CD4-positive, CD25-positive, alpha-beta regulatory T cell (primary cell): ENCODE measurements at regions not wholly inside any gene's neighbourhood (a gene's known extent, or its start where the extent isn't known, plus 50 kb on each side); places are given as distances from the start of the nearest gene placed in this dataset.

Experiments used
- ATAC-seq, 2 donors: fragments of 150-1000 bp; cut with Tn5 transposase; one replicate each; pipeline ENCODE4 v1.10.0; 2021; ENCODE audit warnings: low read depth in 2 of 2, moderate number of reproducible peaks in 2 of 2, moderate library complexity in 1 of 2
- DNase-seq, 3 donors: peaks; one replicate each; pipeline versions ENCODE4 v3.0.0 to v3.0.0-alpha.2; 2012 to 2022; ENCODE audit warnings: mixed read lengths in 1 of 3
- H3K27ac ChIP-seq: one replicate; pipeline ENCODE4 v1.7.0; 2013; ENCODE audit warnings: mild to moderate bottlenecking, low read length; ENCODE audit not compliant: insufficient read depth, poor library complexity, severe bottlenecking
- H3K27me3 ChIP-seq: one replicate; pipeline ENCODE4 v1.7.0; 2013; ENCODE audit warnings: low read length; ENCODE audit not compliant: control insufficient read depth, insufficient read depth
- H3K36me3 ChIP-seq: one replicate; pipeline ENCODE4 v1.7.0; 2013; ENCODE audit warnings: mild to moderate bottlenecking, low read length, moderate library complexity; ENCODE audit not compliant: control insufficient read depth, insufficient read depth
- H3K4me1 ChIP-seq: 2 replicates; pipeline ENCODE4 v1.7.0; 2013; ENCODE audit warnings: mild to moderate bottlenecking, low read length; ENCODE audit not compliant: insufficient read depth, control insufficient read depth, poor library complexity, severe bottlenecking
- H3K4me3 ChIP-seq: one replicate; pipeline ENCODE4 v1.7.0; 2013; ENCODE audit warnings: low read depth, mild to moderate bottlenecking, low read length, moderate library complexity
- H3K9me3 ChIP-seq, 2 experiments: 1 replicate in 1 of 2; 2 replicates in 1 of 2; pipeline ENCODE4 v1.7.0; 2013; ENCODE audit warnings: low read length in 2 of 2, mild to moderate bottlenecking in 1 of 2, moderate library complexity in 1 of 2; ENCODE audit not compliant: control insufficient read depth in 2 of 2
- H3K27ac Mint-ChIP-seq, 3 donors: one replicate each; pipeline ENCODE4 v1.8.0; 2020 to 2022; ENCODE audit warnings: mild to moderate bottlenecking in 3 of 3, mixed read lengths in 3 of 3, moderate library complexity in 2 of 3
- H3K27me3 Mint-ChIP-seq: one replicate; pipeline ENCODE4 v1.8.0; 2022; ENCODE audit warnings: mild to moderate bottlenecking, mixed read lengths
- H3K36me3 Mint-ChIP-seq: one replicate; pipeline ENCODE4 v1.8.0; 2020; ENCODE audit warnings: mixed read lengths
- H3K4me1 Mint-ChIP-seq, 4 donors: one replicate each; pipeline ENCODE4 v1.8.0; 2020 to 2022; ENCODE audit warnings: mixed read lengths in 4 of 4, mild to moderate bottlenecking in 1 of 4
- H3K4me3 Mint-ChIP-seq, 4 donors: one replicate each; pipeline ENCODE4 v1.8.0; 2020 to 2022; ENCODE audit warnings: mild to moderate bottlenecking in 4 of 4, mixed read lengths in 4 of 4, moderate library complexity in 3 of 4
- H3K9me3 Mint-ChIP-seq, 7 donors: one replicate each; pipeline ENCODE4 v1.8.0; 2020 to 2022; ENCODE audit warnings: mixed read lengths in 7 of 7, mild to moderate bottlenecking in 3 of 7, moderate library complexity in 2 of 7

GRCh38 chr12:30153981-30154380 lies 370.2 kb upstream of the TMTC1 start:
- Mint-ChIP-seq H3K4me1 (no peaks in the 10 kb centered on the region), H3K27me3 (no peaks in the 10 kb centered on the region), H3K27ac (no peak overlapping the region), H3K36me3 (no peaks in the 10 kb centered on the region), H3K9me3 (peaks cover 0 to 14% (median 4%) of the 10 kb centered on the region in 7 donors), H3K4me3 (no peak overlapping the region)
- Histone ChIP-seq H3K27me3 (no peaks in the 10 kb centered on the region), H3K4me3 (no peak overlapping the region), H3K4me1 (no peaks in the 10 kb centered on the region), H3K9me3 (no peaks in the 10 kb centered on the region), H3K36me3 (no peaks in the 10 kb centered on the region), H3K27ac (no peak overlapping the region)
- ATAC-seq (no peak), DNase-seq (no peak)

GRCh38 chr12:30152705-30153104 lies 369.0 kb upstream of the TMTC1 start:
- Histone ChIP-seq H3K4me1 (no peaks in the 10 kb centered on the region), H3K27me3 (no peaks in the 10 kb centered on the region), H3K27ac (no peak overlapping the region), H3K36me3 (no peaks in the 10 kb centered on the region), H3K9me3 (no peaks in the 10 kb centered on the region), H3K4me3 (no peak overlapping the region)
- Mint-ChIP-seq H3K4me1 (no peaks in the 10 kb centered on the region), H3K9me3 (peaks cover 0 to 14% (median 5%) of the 10 kb centered on the region in 7 donors), H3K27me3 (no peaks in the 10 kb centered on the region), H3K4me3 (no peak overlapping the region), H3K27ac (no peak overlapping the region), H3K36me3 (no peaks in the 10 kb centered on the region)
- no peak for ATAC-seq
- DNase-seq: no peak

GRCh38 chr12:30151831-30152230 lies 368.1 kb upstream of the TMTC1 start:
- Mint-ChIP-seq H3K27ac (no peak overlapping the region), H3K36me3 (no peaks in the 10 kb centered on the region), H3K27me3 (no peaks in the 10 kb centered on the region), H3K4me3 (no peak overlapping the region), H3K9me3 (peaks cover 0 to 14% (median 5%) of the 10 kb centered on the region in 7 donors), H3K4me1 (no peaks in the 10 kb centered on the region)
- DNase-seq: no peak
- Histone ChIP-seq H3K9me3 (no peaks in the 10 kb centered on the region), H3K36me3 (no peaks in the 10 kb centered on the region), H3K27ac (no peak overlapping the region), H3K4me3 (no peak overlapping the region), H3K4me1 (no peaks in the 10 kb centered on the region), H3K27me3 (no peaks in the 10 kb centered on the region)
- ATAC-seq: no peak

- Mint-ChIP-seq H3K27me3 (no peaks in the 10 kb centered on the region), H3K27ac (no peak overlapping the region), H3K4me3 (no peak overlapping the region), H3K9me3 (peaks cover 0 to 9% (median 2%) of the 10 kb centered on the region in 7 donors), H3K4me1 (no peaks in the 10 kb centered on the region), H3K36me3 (no peaks in the 10 kb centered on the region)
- no peaks in the 10 kb centered on the region for H3K36me3 ChIP-seq
- H3K27ac ChIP-seq: no peak overlapping the region
- no peak overlapping the region for H3K4me3 ChIP-seq
- ATAC-seq (no peak), DNase-seq (no peak)
- no peaks in the 10 kb centered on the region for H3K9me3 ChIP-seq
- H3K27me3 ChIP-seq: no peaks in the 10 kb centered on the region
- no peaks in the 10 kb centered on the region for H3K4me1 ChIP-seq
These were observed 362.8 kb upstream of the TMTC1 start for GRCh38 chr12:30146561-30146960.

- no peaks in the 10 kb centered on the region for H3K9me3 ChIP-seq
- Mint-ChIP-seq H3K36me3 (no peaks in the 10 kb centered on the region), H3K27me3 (no peaks in the 10 kb centered on the region), H3K27ac (no peak overlapping the region), H3K9me3 (peaks cover 0 to 5% (median 1%) of the 10 kb centered on the region in 7 donors), H3K4me1 (no peaks in the 10 kb centered on the region), H3K4me3 (no peak overlapping the region)
- no peaks in the 10 kb centered on the region for H3K27me3 ChIP-seq
- no peak overlapping the region for H3K27ac ChIP-seq
- DNase-seq (no peak), ATAC-seq (no peak)
- no peaks in the 10 kb centered on the region for H3K4me1 ChIP-seq
- H3K4me3 ChIP-seq: no peak overlapping the region
- H3K36me3 ChIP-seq: no peaks in the 10 kb centered on the region
These were observed 361.9 kb upstream of the TMTC1 start for GRCh38 chr12:30145684-30146032.

- peaks cover 0 to 4% (median 1%) of the 10 kb centered on the region in 7 donors for H3K9me3 Mint-ChIP-seq
- no peak overlapping the region for H3K4me3 Mint-ChIP-seq
- ATAC-seq (no peak), DNase-seq (no peak)
- no peak overlapping the region for H3K27ac ChIP-seq
- no peaks in the 10 kb centered on the region for H3K9me3 ChIP-seq
- no peak overlapping the region for H3K4me3 ChIP-seq
- no peaks in the 10 kb centered on the region for H3K27me3 ChIP-seq
- no peaks in the 10 kb centered on the region for H3K36me3 Mint-ChIP-seq
- H3K27me3 Mint-ChIP-seq: no peaks in the 10 kb centered on the region
- H3K36me3 ChIP-seq: no peaks in the 10 kb centered on the region
- H3K27ac Mint-ChIP-seq: no peak overlapping the region
- no peaks in the 10 kb centered on the region for H3K4me1 Mint-ChIP-seq
- H3K4me1 ChIP-seq: no peaks in the 10 kb centered on the region
These were observed 361.3 kb upstream of the TMTC1 start for GRCh38 chr12:30144777-30145683.

- DNase-seq: no peak
- H3K27ac ChIP-seq: no peak overlapping the region
- H3K9me3 ChIP-seq: no peaks in the 10 kb centered on the region
- Mint-ChIP-seq H3K36me3 (no peaks in the 10 kb centered on the region), H3K27me3 (no peaks in the 10 kb centered on the region), H3K4me1 (no peaks in the 10 kb centered on the region), H3K27ac (no peak overlapping the region), H3K9me3 (peaks cover 0 to 4% (median 0%) of the 10 kb centered on the region in 7 donors), H3K4me3 (no peak overlapping the region)
- no peaks in the 10 kb centered on the region for H3K4me1 ChIP-seq
- H3K27me3 ChIP-seq: no peaks in the 10 kb centered on the region
- no peaks in the 10 kb centered on the region for H3K36me3 ChIP-seq
- no peak for ATAC-seq
- H3K4me3 ChIP-seq: no peak overlapping the region
These were observed 358.6 kb upstream of the TMTC1 start for GRCh38 chr12:30142301-30142700.

- Mint-ChIP-seq H3K27ac (no peak overlapping the region), H3K4me1 (no peaks in the 10 kb centered on the region), H3K36me3 (no peaks in the 10 kb centered on the region), H3K9me3 (peaks cover 0 to 4% (median 0%) of the 10 kb centered on the region in 7 donors), H3K27me3 (no peaks in the 10 kb centered on the region), H3K4me3 (no peak overlapping the region)
- no peak for ATAC-seq
- no peak overlapping the region for H3K4me3 ChIP-seq
- H3K36me3 ChIP-seq: no peaks in the 10 kb centered on the region
- no peak for DNase-seq
- H3K27me3 ChIP-seq: no peaks in the 10 kb centered on the region
- no peaks in the 10 kb centered on the region for H3K9me3 ChIP-seq
- no peaks in the 10 kb centered on the region for H3K4me1 ChIP-seq
- no peak overlapping the region for H3K27ac ChIP-seq
These were observed 354.7 kb upstream of the TMTC1 start for GRCh38 chr12:30138483-30138882.
